ENCODE measurements at regions not wholly inside any gene's neighbourhood (a gene's known extent, or its start where the extent isn't known, plus 50 kb on each side); places are given as distances from the start of the nearest gene placed in this dataset.

- DNase-seq (ENCODE audit: low read depth in 1 of 2, low spot score in 1 of 2), result peak in 1 of 2 experiments; percentile 35
- Histone ChIP-seq H3K27ac (replicated peaks) (no peak overlapping the region), H3K4me3 (replicated peaks; ENCODE audit: insufficient read depth, low read length) (no peak overlapping the region), H3K27me3 (ENCODE audit: insufficient read depth, poor library complexity, severe bottlenecking) (no peaks in the 10 kb centered on the region)
- TF ChIP-seq GABPA (IDR thresholded peaks at IDR 0.05; ENCODE audit: low read depth) (no peak), CTCF (IDR thresholded peaks at IDR 0.05; ENCODE audit: insufficient read depth, low read length) (peak; percentile 77)
Measured at GRCh38 chr5:18393565-18394442, 759.5 kb downstream of the TAF11L14 start.

GRCh38 chr5:18394443-18394804, 760.2 kb downstream of the TAF11L14 start:
- no peaks in the 10 kb centered on the region for H3K27me3 ChIP-seq (ENCODE audit: insufficient read depth, poor library complexity, severe bottlenecking)
- no peak overlapping the region for H3K4me3 ChIP-seq (replicated peaks; ENCODE audit: insufficient read depth, low read length)
- no peak for TF ChIP-seq REST (IDR thresholded peaks at IDR 0.05; ENCODE audit: insufficient replicate concordance, low read depth)
- no peak for TF ChIP-seq CTCF (IDR thresholded peaks at IDR 0.05; ENCODE audit: insufficient read depth, low read length)
- no peak for TF ChIP-seq POLR2AphosphoS5 (IDR thresholded peaks at IDR 0.05; ENCODE audit: low read depth)
- no peak for TF ChIP-seq SPI1 (IDR thresholded peaks at IDR 0.05; ENCODE audit: borderline replicate concordance, low read depth)
- TF ChIP-seq GABPA (IDR thresholded peaks at IDR 0.05; ENCODE audit: low read depth), result no peak
- no peak for DNase-seq (ENCODE audit: low read depth in 1 of 2, low spot score in 1 of 2)
- H3K27ac ChIP-seq (replicated peaks), result no peak overlapping the region

- Histone ChIP-seq H3K27ac (replicated peaks) (no peak overlapping the region), H3K27me3 (ENCODE audit: insufficient read depth, poor library complexity, severe bottlenecking) (no peaks in the 10 kb centered on the region), H3K4me3 (replicated peaks; ENCODE audit: insufficient read depth, low read length) (no peak overlapping the region)
- TF ChIP-seq SPI1 (IDR thresholded peaks at IDR 0.05; ENCODE audit: borderline replicate concordance, low read depth) (no peak), POLR2AphosphoS5 (IDR thresholded peaks at IDR 0.05; ENCODE audit: low read depth) (no peak), GABPA (IDR thresholded peaks at IDR 0.05; ENCODE audit: low read depth) (no peak)
- DNase-seq (ENCODE audit: low read depth in 1 of 2, low spot score in 1 of 2), result no peak
Measured at GRCh38 chr5:18395126-18396110, 761.2 kb downstream of the TAF11L14 start.

- no peak overlapping the region for H3K27ac ChIP-seq (replicated peaks)
- H3K27me3 ChIP-seq (ENCODE audit: insufficient read depth, poor library complexity, severe bottlenecking), result no peaks in the 10 kb centered on the region
- no peak overlapping the region for H3K4me3 ChIP-seq (replicated peaks; ENCODE audit: insufficient read depth, low read length)
- no peak for DNase-seq (ENCODE audit: low read depth in 1 of 2, low spot score in 1 of 2)
- TF ChIP-seq GABPA (IDR thresholded peaks at IDR 0.05; ENCODE audit: low read depth) (no peak), SPI1 (IDR thresholded peaks at IDR 0.05; ENCODE audit: borderline replicate concordance, low read depth) (no peak), REST (IDR thresholded peaks at IDR 0.05; ENCODE audit: insufficient replicate concordance, low read depth) (no peak), CTCF (IDR thresholded peaks at IDR 0.05; ENCODE audit: insufficient read depth, low read length) (no peak), POLR2AphosphoS5 (IDR thresholded peaks at IDR 0.05; ENCODE audit: low read depth) (no peak)
Measured at GRCh38 chr5:18397371-18397770, 763.1 kb downstream of the TAF11L14 start.

Data from HL-60 (cell line).